ENCODE measurements at regions not wholly inside any gene's neighbourhood (a gene's known extent, or its start where the extent isn't known, plus 50 kb on each side); places are given as distances from the start of the nearest gene placed in this dataset.

DNA sequence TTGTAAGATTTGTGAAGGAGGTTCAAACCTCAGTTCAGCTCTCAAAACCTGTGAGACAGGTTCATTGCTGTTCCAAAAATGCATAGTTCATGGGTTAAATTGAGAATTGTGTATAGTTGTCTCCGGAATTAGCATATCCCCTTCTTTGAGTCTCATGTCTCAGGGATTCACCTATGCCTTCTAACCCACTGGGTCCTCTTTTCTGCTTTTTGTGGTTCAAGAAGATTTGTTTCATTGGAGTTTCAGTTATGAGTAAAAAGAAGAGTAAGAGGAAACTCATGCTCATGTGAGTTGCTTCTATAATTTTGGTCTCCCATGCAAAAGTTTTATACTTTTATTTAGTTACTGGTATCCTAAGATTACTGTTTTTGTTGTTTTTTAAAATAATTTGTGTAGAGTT, 1219.8 kb upstream of the ZEB2 start:
- Histone ChIP-seq H3K27ac (ENCODE audit: extremely low read depth, low read depth, low read length) (no peak overlapping the region), H3K36me3 (ENCODE audit: control insufficient read depth in 2 of 2, insufficient read depth in 1 of 2, low read length in 2 of 2) (no peaks in the 10 kb centered on the region), H3K9me3 (ENCODE audit: control insufficient read depth, insufficient read depth, low read depth, low read length) (no peaks in the 10 kb centered on the region), H3K4me3 (ENCODE audit: low read depth, low read length) (no peak overlapping the region), H3K4me1 (ENCODE audit: control insufficient read depth, insufficient read depth, low read length) (no peaks in the 10 kb centered on the region)
- ChIA-PET POLR2A (no interaction called here), CTCF (no interaction called here)
- TF ChIP-seq ZNF658 (tag by site-specific recombination; IDR thresholded peaks at IDR 0.05) (no peak), ZNF670 (tag by site-specific recombination; IDR thresholded peaks at IDR 0.05; ENCODE audit: low read depth) (no peak)

DNA sequence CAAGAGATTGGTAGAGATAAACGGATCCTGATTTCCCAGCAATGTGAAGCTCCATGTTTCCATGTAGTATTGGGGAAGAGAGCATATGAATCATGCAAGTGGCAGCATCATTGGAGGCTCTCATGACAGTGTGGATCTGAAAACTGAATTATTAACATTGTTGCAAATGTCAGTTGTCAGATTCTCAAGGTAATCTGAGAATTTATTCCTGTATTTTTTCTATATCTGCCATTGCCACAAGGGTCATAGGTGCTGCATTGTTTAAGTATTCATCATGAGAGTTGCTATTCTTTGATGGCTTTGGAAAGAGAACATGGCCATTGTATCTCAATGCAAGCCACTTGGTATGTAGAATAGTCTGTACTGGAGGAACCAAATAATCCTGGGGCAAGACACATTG, 1217.0 kb upstream of the ZEB2 start:
- Histone ChIP-seq H3K27ac (ENCODE audit: extremely low read depth, low read depth, low read length) (no peak overlapping the region), H3K36me3 (ENCODE audit: control insufficient read depth in 2 of 2, insufficient read depth in 1 of 2, low read length in 2 of 2) (no peaks in the 10 kb centered on the region), H3K4me1 (ENCODE audit: control insufficient read depth, insufficient read depth, low read length) (no peaks in the 10 kb centered on the region), H3K4me3 (ENCODE audit: low read depth, low read length) (no peak overlapping the region), H3K9me3 (ENCODE audit: control insufficient read depth, insufficient read depth, low read depth, low read length) (no peaks in the 10 kb centered on the region)
- CTCF ChIA-PET = no interaction called here
- TF ChIP-seq ZNF24 (tag by site-specific recombination; IDR thresholded peaks at IDR 0.05) (no peak), SP3 (tag by site-specific recombination; IDR thresholded peaks at IDR 0.05) (no peak), ZFP3 (tag by site-specific recombination; IDR thresholded peaks at IDR 0.05; ENCODE audit: low read depth) (no peak), HOXA7 (CRISPR knock-in tag; IDR thresholded peaks at IDR 0.05; ENCODE audit: borderline replicate concordance) (no peak), WT1 (tag by site-specific recombination; IDR thresholded peaks at IDR 0.05) (no peak), PRDM1 (tag by site-specific recombination; IDR thresholded peaks at IDR 0.05) (no peak), ZNF514 (tag by site-specific recombination; IDR thresholded peaks at IDR 0.05) (no peak), ZNF248 (tag by site-specific recombination; IDR thresholded peaks at IDR 0.05) (no peak), ZNF768 (tag by site-specific recombination; IDR thresholded peaks at IDR 0.05) (no peak), ZNF585B (tag by site-specific recombination; IDR thresholded peaks at IDR 0.05) (no peak), ZNF623 (tag by site-specific recombination; IDR thresholded peaks at IDR 0.05) (no peak), ZNF311 (tag by site-specific recombination; IDR thresholded peaks at IDR 0.05; ENCODE audit: borderline replicate concordance) (no peak), ZNF16 (tag by site-specific recombination; IDR thresholded peaks at IDR 0.05; ENCODE audit: low read depth) (no peak), ZNF133 (tag by site-specific recombination; IDR thresholded peaks at IDR 0.05) (no peak), ZNF19 (tag by site-specific recombination; IDR thresholded peaks at IDR 0.05; ENCODE audit: low read depth) (no peak), ZNF274 (IDR thresholded peaks at IDR 0.05; ENCODE audit: low read length) (no peak), ZNF274 (tag by site-specific recombination; IDR thresholded peaks at IDR 0.05; ENCODE audit: borderline replicate concordance) (no peak)
- TF ChIP-seq, protein P1, sequence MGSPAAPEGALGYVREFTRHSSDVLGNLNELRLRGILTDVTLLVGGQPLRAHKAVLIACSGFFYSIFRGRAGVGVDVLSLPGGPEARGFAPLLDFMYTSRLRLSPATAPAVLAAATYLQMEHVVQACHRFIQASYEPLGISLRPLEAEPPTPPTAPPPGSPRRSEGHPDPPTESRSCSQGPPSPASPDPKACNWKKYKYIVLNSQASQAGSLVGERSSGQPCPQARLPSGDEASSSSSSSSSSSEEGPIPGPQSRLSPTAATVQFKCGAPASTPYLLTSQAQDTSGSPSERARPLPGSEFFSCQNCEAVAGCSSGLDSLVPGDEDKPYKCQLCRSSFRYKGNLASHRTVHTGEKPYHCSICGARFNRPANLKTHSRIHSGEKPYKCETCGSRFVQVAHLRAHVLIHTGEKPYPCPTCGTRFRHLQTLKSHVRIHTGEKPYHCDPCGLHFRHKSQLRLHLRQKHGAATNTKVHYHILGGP (tag by site-specific recombination; IDR thresholded peaks at IDR 0.05) = no peak
- TF ChIP-seq, protein P2, sequence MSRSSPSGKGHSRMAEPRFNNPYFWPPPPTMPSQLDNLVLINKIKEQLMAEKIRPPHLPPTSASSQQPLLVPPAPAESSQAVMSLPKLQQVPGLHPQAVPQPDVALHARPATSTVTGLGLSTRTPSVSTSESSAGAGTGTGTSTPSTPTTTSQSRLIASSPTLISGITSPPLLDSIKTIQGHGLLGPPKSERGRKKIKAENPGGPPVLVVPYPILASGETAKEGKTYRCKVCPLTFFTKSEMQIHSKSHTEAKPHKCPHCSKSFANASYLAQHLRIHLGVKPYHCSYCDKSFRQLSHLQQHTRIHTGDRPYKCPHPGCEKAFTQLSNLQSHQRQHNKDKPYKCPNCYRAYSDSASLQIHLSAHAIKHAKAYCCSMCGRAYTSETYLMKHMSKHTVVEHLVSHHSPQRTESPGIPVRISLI (tag by site-specific recombination; IDR thresholded peaks at IDR 0.05) = no peak
- TF ChIP-seq, protein P3, sequence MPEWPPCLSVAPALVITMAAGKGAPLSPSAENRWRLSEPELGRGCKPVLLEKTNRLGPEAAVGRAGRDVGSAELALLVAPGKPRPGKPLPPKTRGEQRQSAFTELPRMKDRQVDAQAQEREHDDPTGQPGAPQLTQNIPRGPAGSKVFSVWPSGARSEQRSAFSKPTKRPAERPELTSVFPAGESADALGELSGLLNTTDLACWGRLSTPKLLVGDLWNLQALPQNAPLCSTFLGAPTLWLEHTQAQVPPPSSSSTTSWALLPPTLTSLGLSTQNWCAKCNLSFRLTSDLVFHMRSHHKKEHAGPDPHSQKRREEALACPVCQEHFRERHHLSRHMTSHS (tag by site-specific recombination; IDR thresholded peaks at IDR 0.05) = no peak
- TF ChIP-seq, protein P4, sequence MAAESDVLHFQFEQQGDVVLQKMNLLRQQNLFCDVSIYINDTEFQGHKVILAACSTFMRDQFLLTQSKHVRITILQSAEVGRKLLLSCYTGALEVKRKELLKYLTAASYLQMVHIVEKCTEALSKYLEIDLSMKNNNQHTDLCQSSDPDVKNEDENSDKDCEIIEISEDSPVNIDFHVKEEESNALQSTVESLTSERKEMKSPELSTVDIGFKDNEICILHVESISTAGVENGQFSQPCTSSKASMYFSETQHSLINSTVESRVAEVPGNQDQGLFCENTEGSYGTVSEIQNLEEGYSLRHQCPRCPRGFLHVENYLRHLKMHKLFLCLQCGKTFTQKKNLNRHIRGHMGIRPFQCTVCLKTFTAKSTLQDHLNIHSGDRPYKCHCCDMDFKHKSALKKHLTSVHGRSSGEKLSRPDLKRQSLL (tag by site-specific recombination; IDR thresholded peaks at IDR 0.05) = no peak
- POLR2A ChIA-PET = no interaction called here

Measured in HEK293 (cell line).